PC-3 (cell line): ENCODE measurements at regions not wholly inside any gene's neighbourhood (a gene's known extent, or its start where the extent isn't known, plus 50 kb on each side); places are given as distances from the start of the nearest gene placed in this dataset.
A peak's percentile ranks its signal among the peaks of the same experiment; 100 is the strongest.

Experiments used
- ATAC-seq: fragments of 200-7000 bp; cut with Tn5 transposase; 2 replicates; pipeline ENCODE4 v1.9.1; 2020; ENCODE audit warnings: mild to moderate bottlenecking, moderate library complexity
- BruUV-seq: library from RNA; stranded (reverse); fragments of 400-500 nt; replicated peaks from 2 replicates; lab custom pipeline; 2021; lab: Mats Ljungman, UMichigan
- CTCF ChIA-PET: fragments of 300-600 bp; sonication (Branson Sonifier 250); formaldehyde crosslinking; loops from one replicate; lab custom pipeline; 2022; ENCODE audit warnings: antibody characterized with exemption; lab: Charles Lee
- POLR2A ChIA-PET: fragments of 300-600 bp; sonication (Branson Sonifier 250); formaldehyde crosslinking; loops from one replicate; lab custom pipeline; 2022; ENCODE audit warnings: antibody characterized with exemption; ENCODE audit not compliant: unreplicated experiment; lab: Charles Lee
- DNase-seq: peaks from one replicate; pipeline ENCODE4 v3.0.0-alpha.2; 2015
- H2AFZ ChIP-seq: fragments of 300-600 bp; sonication (generic); 2 replicates; pipeline ENCODE4 v1.6.0; 2016; ENCODE audit warnings: antibody characterized with exemption, low read length
- H3F3A ChIP-seq: fragments of 300-600 bp; sonication (generic); one replicate; pipeline ENCODE4 v1.6.0; 2017; ENCODE audit warnings: antibody characterized with exemption, low read length, control low read depth, mild to moderate bottlenecking; ENCODE audit not compliant: unreplicated experiment
- H3K27ac ChIP-seq: fragments of 300-600 bp; sonication (generic); 2 replicates; pipeline ENCODE4 v1.5.1; 2016; ENCODE audit warnings: mild to moderate bottlenecking, low read length
- H3K27me3 ChIP-seq: fragments of 300-600 bp; sonication (generic); 2 replicates; pipeline ENCODE4 v1.6.1; 2016; ENCODE audit warnings: low read length, mixed read lengths
- H3K36me3 ChIP-seq: fragments of 300-600 bp; sonication (generic); 2 replicates; pipeline ENCODE4 v1.6.1; 2016; ENCODE audit warnings: low read depth, mixed run types, low read length, mixed read lengths
- H3K4me1 ChIP-seq: fragments of 300-600 bp; sonication (generic); 2 replicates; pipeline ENCODE4 v1.5.1; 2016; ENCODE audit warnings: low read length; ENCODE audit not compliant: insufficient read depth
- H3K4me2 ChIP-seq: fragments of 300-600 bp; sonication (generic); 2 replicates; pipeline ENCODE4 v1.6.0; 2016; ENCODE audit warnings: low read length
- H3K4me3 ChIP-seq: fragments of 300-600 bp; sonication (generic); 2 replicates; pipeline ENCODE4 v1.5.1; 2016; ENCODE audit warnings: mild to moderate bottlenecking, low read length, mixed read lengths
- H3K79me2 ChIP-seq: fragments of 300-600 bp; sonication (generic); 2 replicates; pipeline ENCODE4 v1.6.1; 2017; ENCODE audit warnings: low read length, mixed read lengths
- H3K9ac ChIP-seq: fragments of 300-600 bp; sonication (generic); 2 replicates; pipeline ENCODE4 v1.6.0; 2016; ENCODE audit warnings: mild to moderate bottlenecking, low read length
- H3K9me2 ChIP-seq: fragments of 300-600 bp; sonication (generic); replicated peaks from 2 replicates; pipeline ENCODE4 v1.6.1; 2016; ENCODE audit warnings: mixed run types, low read length, mixed read lengths
- H3K9me3 ChIP-seq: fragments of 300-600 bp; sonication (generic); 2 replicates; pipeline ENCODE4 v1.6.1; 2016; ENCODE audit warnings: low read length, mixed read lengths
- H4K20me1 ChIP-seq: fragments of 300-600 bp; sonication (generic); 2 replicates; pipeline ENCODE4 v1.6.1; 2016; ENCODE audit warnings: low read length, mixed read lengths
- CTCF ChIP-seq: fragments of 300-600 bp; sonication (generic); conservative IDR thresholded peaks from 2 replicates; pipeline ENCODE4 v1.5.1; 2017; ENCODE audit warnings: antibody characterized with exemption, low read depth, mild to moderate bottlenecking, low read length
- EZH2 ChIP-seq: fragments of 300-600 bp; sonication (generic); IDR thresholded peaks from one replicate; pipeline ENCODE4 v1.6.1; 2017; ENCODE audit warnings: antibody characterized with exemption, mild to moderate bottlenecking, low read length; ENCODE audit not compliant: unreplicated experiment
- EZH2phosphoT487 ChIP-seq: fragments of 300-600 bp; sonication (generic); IDR thresholded peaks from 2 replicates; pipeline ENCODE4 v1.6.1; 2018; ENCODE audit warnings: mild to moderate bottlenecking, antibody characterized with exemption, low read length, borderline replicate concordance
- intact Hi-C: fragments of 100-400 bp; cut with micrococcal nuclease; formaldehyde crosslinking; loops from 2 replicates; pipeline ENCODE4 v1.9.0; 2023

- Histone ChIP-seq H3K27ac (peak overlapping the region; percentile 77), H3K4me1 (peaks cover 59% of the 10 kb centered on the region)
- intact Hi-C loops: loop anchor here (1.0 to 5.0 kb wide), 6 partner anchors 73 to 596 kb away; no protein-coding TSS in a partner anchor
Observed at GRCh38 chr4:140252742-140253555, 99.0 kb upstream of the MAML3 start.

GRCh38 chr4:140252141-140252741 is 98.3 kb upstream of the MAML3 start:
- Histone ChIP-seq H3K4me2 (peak overlapping the region; percentile 80), H3F3A (no peaks in the 10 kb centered on the region), H3K9me3 (no peaks in the 10 kb centered on the region), H3K36me3 (no peaks in the 10 kb centered on the region), H2AFZ (peak overlapping the region; percentile 85), H3K9ac (peak overlapping the region; percentile 90), H3K4me1 (peaks cover 54% of the 10 kb centered on the region), H3K27me3 (no peaks in the 10 kb centered on the region), H4K20me1 (no peaks in the 10 kb centered on the region), H3K4me3 (peak overlapping the region; percentile 59), H3K79me2 (no peaks in the 10 kb centered on the region), H3K9me2 (no peaks in the 10 kb centered on the region), H3K27ac (peak overlapping the region; percentile 77)
- CTCF ChIA-PET: interaction anchor here (0.6 kb wide), 1 partner anchor 240 kb away, joined by 3 read pairs; no protein-coding TSS in a partner anchor
- TSS peak; percentile 76 for BruUV-seq
- intact Hi-C loops: loop anchor here (2.0 to 5.0 kb wide), 3 partner anchors 101 to 595 kb away; no protein-coding TSS in a partner anchor
- DNase-seq (peak; percentile 21), ATAC-seq (peak; percentile 19)
- TF ChIP-seq EZH2: no peak
- TF ChIP-seq CTCF: no peak
- no peak for TF ChIP-seq EZH2phosphoT487
- POLR2A ChIA-PET: no interaction called here

More at GRCh38 chr4:140252742-140253555, 99.0 kb upstream of the MAML3 start:
- no peaks in the 10 kb centered on the region for H3K9me3 ChIP-seq
- peak; percentile 73 for ATAC-seq
- BruUV-seq: no TSS peak
- peak overlapping the region; percentile 85 for H2AFZ ChIP-seq
- no peak for TF ChIP-seq EZH2phosphoT487
- TF ChIP-seq CTCF: peak; percentile 79
- DNase-seq: peak; percentile 78
- no peaks in the 10 kb centered on the region for H3K79me2 ChIP-seq
- POLR2A ChIA-PET: no interaction called here
- H3K4me2 ChIP-seq: peak overlapping the region; percentile 80
- peak overlapping the region; percentile 59 for H3K4me3 ChIP-seq
- CTCF ChIA-PET: interaction anchor here (0.6 to 1.0 kb wide), 4 partner anchors 102 to 204 kb away, joined by 3 to 4 read pairs (median 3); no protein-coding TSS in a partner anchor
- no peaks in the 10 kb centered on the region for H3F3A ChIP-seq
- no peaks in the 10 kb centered on the region for H3K27me3 ChIP-seq
- H3K36me3 ChIP-seq: no peaks in the 10 kb centered on the region
- no peaks in the 10 kb centered on the region for H3K9me2 ChIP-seq
- H3K9ac ChIP-seq: peak overlapping the region; percentile 90
- H4K20me1 ChIP-seq: no peaks in the 10 kb centered on the region
